ENCODE measurements at regions not wholly inside any gene's neighbourhood (a gene's known extent, or its start where the extent isn't known, plus 50 kb on each side); places are given as distances from the start of the nearest gene placed in this dataset.

GRCh38 chr21:20004367-20004766 lies 993.8 kb upstream of the NCAM2 start:
- TF ChIP-seq EP300 (IDR thresholded peaks at IDR 0.05; ENCODE audit: borderline replicate concordance) (no peak), ZBTB7A (IDR thresholded peaks at IDR 0.05; ENCODE audit: low read depth) (no peak)
- TF ChIP-seq, protein P1, sequence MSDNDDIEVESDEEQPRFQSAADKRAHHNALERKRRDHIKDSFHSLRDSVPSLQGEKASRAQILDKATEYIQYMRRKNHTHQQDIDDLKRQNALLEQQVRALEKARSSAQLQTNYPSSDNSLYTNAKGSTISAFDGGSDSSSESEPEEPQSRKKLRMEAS (IDR thresholded peaks at IDR 0.05): no peak
